D721Med (cell line): ENCODE measurements at regions not wholly inside any gene's neighbourhood (a gene's known extent, or its start where the extent isn't known, plus 50 kb on each side); places are given as distances from the start of the nearest gene placed in this dataset.

Source experiments
- DNase-seq: peaks from one replicate; pipeline ENCODE4 v3.0.0; 2011; ENCODE audit warnings: low spot score; ENCODE audit not compliant: insufficient read length
- FAIRE-seq: peaks from 2 replicates; lab custom pipeline; 2011; peaks lifted over from hg19 to GRCh38; lab: Jason Lieb, UNC
- CTCF ChIP-seq: IDR thresholded peaks from 2 replicates; pipeline ENCODE4 v1.5.1; 2012; ENCODE audit warnings: mild to moderate bottlenecking, control low read depth; ENCODE audit not compliant: insufficient read depth; ENCODE audit errors: missing control alignments

GRCh38 chr21:16007943-16008342 is 278.2 kb downstream of the USP25 start:
- TF ChIP-seq CTCF, result no peak
- DNase-seq (no peak), FAIRE-seq (no peak)

GRCh38 chr21:16011719-16012118 is 281.9 kb downstream of the USP25 start:
- no peak for FAIRE-seq
- DNase-seq, result no peak

GRCh38 chr21:16013570-16013969 is 283.8 kb downstream of the USP25 start:
- no peak for DNase-seq
- TF ChIP-seq CTCF, result no peak
- no peak for FAIRE-seq

More at GRCh38 chr21:16011719-16012118, 281.9 kb downstream of the USP25 start:
- TF ChIP-seq CTCF, result no peak

GRCh38 chr21:16020878-16021277 is 291.1 kb downstream of the USP25 start:
- TF ChIP-seq CTCF, result no peak
- DNase-seq, result no peak
- no peak for FAIRE-seq

GRCh38 chr21:16022116-16022515 is 292.3 kb downstream of the USP25 start:
- DNase-seq (no peak), FAIRE-seq (no peak)

GRCh38 chr21:16022921-16023320 is 293.1 kb downstream of the USP25 start:
- DNase-seq (no peak), FAIRE-seq (no peak)
- no peak for TF ChIP-seq CTCF

More at GRCh38 chr21:16022116-16022515, 292.3 kb downstream of the USP25 start:
- TF ChIP-seq CTCF, result no peak

- no peak for FAIRE-seq
- DNase-seq, result no peak
- TF ChIP-seq CTCF, result no peak
Measured at GRCh38 chr21:16028142-16028541, 298.4 kb downstream of the USP25 start.
